WTC11 (cell line): ENCODE measurements at regions not wholly inside any gene's neighbourhood (a gene's known extent, or its start where the extent isn't known, plus 50 kb on each side); places are given as distances from the start of the nearest gene placed in this dataset.

Source experiments
- ATAC-seq: fragments of 200-7000 bp; cut with Tn5 transposase; 2 replicates; pipeline ENCODE4 v1.10.0; 2021; ENCODE audit warnings: mild to moderate bottlenecking, moderate library complexity
- CTCF ChIA-PET: fragments of 300-600 bp; sonication (Branson Sonifier 250); formaldehyde crosslinking; loops from one replicate; lab custom pipeline; 2021; ENCODE audit warnings: antibody characterized with exemption; lab: Charles Lee
- POLR2A ChIA-PET: fragments of 350-600 bp; sonication (Branson Sonifier 250); formaldehyde crosslinking; loops from one replicate; lab custom pipeline; 2021; ENCODE audit warnings: antibody characterized with exemption; lab: Charles Lee
- DNase-seq: peaks from one replicate; pipeline ENCODE4 v3.0.0; 2021; ENCODE audit warnings: low spot score
- H3K27ac Mint-ChIP-seq: 2 replicates; pipeline ENCODE4 v1.8.0; 2021; ENCODE audit warnings: mixed read lengths
- H3K27me3 Mint-ChIP-seq: 2 replicates; pipeline ENCODE4 v1.8.0; 2021; ENCODE audit warnings: low read depth, mild to moderate bottlenecking, moderate library complexity, mixed read lengths
- H3K36me3 Mint-ChIP-seq: 2 replicates; pipeline ENCODE4 v1.8.0; 2021; ENCODE audit warnings: mixed read lengths
- H3K4me1 Mint-ChIP-seq: 2 replicates; pipeline ENCODE4 v1.8.0; 2022; ENCODE audit warnings: mixed read lengths
- H3K4me3 Mint-ChIP-seq: 2 replicates; pipeline ENCODE4 v1.8.0; 2021; ENCODE audit warnings: mild to moderate bottlenecking, moderate library complexity, mixed read lengths
- H3K9me3 Mint-ChIP-seq: 2 replicates; pipeline ENCODE4 v1.8.0; 2021; ENCODE audit warnings: mixed read lengths
- ATF3 ChIP-seq: sonication (generic); formaldehyde crosslinking; conservative IDR thresholded peaks from 2 replicates; pipeline ENCODE4 v1.8.1; 2022; ENCODE audit warnings: mild to moderate bottlenecking, missing genetic modification reagents
- ATF6 ChIP-seq: sonication (generic); formaldehyde crosslinking; IDR thresholded peaks from 2 replicates; pipeline ENCODE4 v1.8.1; 2023; ENCODE audit warnings: mild to moderate bottlenecking, missing genetic modification reagents
- CREB1 ChIP-seq: sonication (generic); formaldehyde crosslinking; IDR thresholded peaks from 2 replicates; pipeline ENCODE4 v1.8.0; 2023; ENCODE audit warnings: mild to moderate bottlenecking, missing genetic modification reagents
- GTF2I ChIP-seq: fragments of 250-450 bp; sonication (Bioruptor Pico); conservative IDR thresholded peaks from 2 replicates; pipeline ENCODE4 v1.4.0; 2021; ENCODE audit warnings: mild to moderate bottlenecking
- IRF2 ChIP-seq: sonication (generic); formaldehyde crosslinking; IDR thresholded peaks from 2 replicates; pipeline ENCODE4 v1.8.0; 2022; ENCODE audit warnings: low read depth, missing genetic modification reagents, borderline replicate concordance
- PRDM15 ChIP-seq: sonication (generic); formaldehyde crosslinking; IDR thresholded peaks from 2 replicates; pipeline ENCODE4 v1.8.0; 2022; ENCODE audit warnings: missing genetic modification reagents
- PRRX2 ChIP-seq: fragments of 250-450 bp; sonication (Bioruptor Pico); IDR thresholded peaks from 2 replicates; pipeline ENCODE4 v1.8.0; 2021; ENCODE audit warnings: mild to moderate bottlenecking
- ZNF396 ChIP-seq: fragments of 250-450 bp; sonication (Bioruptor Pico); IDR thresholded peaks from 2 replicates; pipeline ENCODE4 v1.8.0; 2021; ENCODE audit warnings: mild to moderate bottlenecking, moderate library complexity, borderline replicate concordance
- ZNF425 ChIP-seq: fragments of 250-450 bp; sonication (Bioruptor Pico); conservative IDR thresholded peaks from 2 replicates; pipeline ENCODE4 v1.9.0; 2021; ENCODE audit warnings: mild to moderate bottlenecking
- ZNF532 ChIP-seq: fragments of 250-450 bp; sonication (Bioruptor Pico); IDR thresholded peaks from 2 replicates; pipeline ENCODE4 v1.9.0; 2021; ENCODE audit warnings: mild to moderate bottlenecking, borderline replicate concordance
- TF ChIP-seq, protein P1 (sequence below): fragments of 250-450 bp; sonication (Bioruptor Pico); IDR thresholded peaks from 2 replicates; pipeline ENCODE4 v1.9.0; 2021; ENCODE audit warnings: mild to moderate bottlenecking
- TF ChIP-seq, protein P2 (sequence below): sonication (generic); formaldehyde crosslinking; IDR thresholded peaks from 2 replicates; pipeline ENCODE4 v1.8.1; 2023; ENCODE audit warnings: mild to moderate bottlenecking, missing genetic modification reagents
- TF ChIP-seq, protein P3 (sequence below): sonication (generic); formaldehyde crosslinking; IDR thresholded peaks from 2 replicates; pipeline ENCODE4 v1.8.0; 2022; ENCODE audit warnings: mild to moderate bottlenecking, missing genetic modification reagents

DNA sequence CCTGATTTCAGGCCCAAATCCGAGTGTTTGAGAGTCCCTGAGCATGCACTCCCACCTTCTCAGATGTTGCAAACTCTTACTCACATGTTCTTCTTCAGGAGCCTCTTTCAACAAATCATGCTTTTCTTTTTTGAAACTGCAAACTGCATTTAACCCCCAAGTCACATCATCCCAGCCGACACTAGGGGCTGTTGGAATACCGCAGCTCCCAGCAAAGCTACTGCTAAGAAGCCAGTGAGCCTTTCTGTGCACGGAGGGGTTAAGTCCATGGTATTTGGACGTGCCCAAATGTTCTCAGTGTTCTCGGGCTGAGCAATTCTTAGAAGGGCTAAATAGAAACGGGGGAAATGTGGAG, 282.9 kb downstream of the NFIB start (continued):
- TF ChIP-seq CREB1 (CRISPR knock-in tag): no peak
- TF ChIP-seq, protein P1, sequence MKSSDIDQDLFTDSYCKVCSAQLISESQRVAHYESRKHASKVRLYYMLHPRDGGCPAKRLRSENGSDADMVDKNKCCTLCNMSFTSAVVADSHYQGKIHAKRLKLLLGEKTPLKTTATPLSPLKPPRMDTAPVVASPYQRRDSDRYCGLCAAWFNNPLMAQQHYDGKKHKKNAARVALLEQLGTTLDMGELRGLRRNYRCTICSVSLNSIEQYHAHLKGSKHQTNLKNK (CRISPR knock-in tag): no peak
- TF ChIP-seq PRRX2 (CRISPR knock-in tag): no peak
- TF ChIP-seq PRDM15 (CRISPR knock-in tag): no peak
- TF ChIP-seq, protein P2, sequence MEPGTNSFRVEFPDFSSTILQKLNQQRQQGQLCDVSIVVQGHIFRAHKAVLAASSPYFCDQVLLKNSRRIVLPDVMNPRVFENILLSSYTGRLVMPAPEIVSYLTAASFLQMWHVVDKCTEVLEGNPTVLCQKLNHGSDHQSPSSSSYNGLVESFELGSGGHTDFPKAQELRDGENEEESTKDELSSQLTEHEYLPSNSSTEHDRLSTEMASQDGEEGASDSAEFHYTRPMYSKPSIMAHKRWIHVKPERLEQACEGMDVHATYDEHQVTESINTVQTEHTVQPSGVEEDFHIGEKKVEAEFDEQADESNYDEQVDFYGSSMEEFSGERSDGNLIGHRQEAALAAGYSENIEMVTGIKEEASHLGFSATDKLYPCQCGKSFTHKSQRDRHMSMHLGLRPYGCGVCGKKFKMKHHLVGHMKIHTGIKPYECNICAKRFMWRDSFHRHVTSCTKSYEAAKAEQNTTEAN (CRISPR knock-in tag): no peak
- TF ChIP-seq ZNF396 (CRISPR knock-in tag): no peak
- TF ChIP-seq IRF2 (CRISPR knock-in tag): no peak
- no peak for TF ChIP-seq GTF2I (CRISPR knock-in tag)

GRCh38 chr9:14030375-14031059, 283.4 kb downstream of the NFIB start:
- no peak overlapping the region for H3K4me3 Mint-ChIP-seq
- no peak; the same call in 1 of the 2 replicates for ATAC-seq
- H3K36me3 Mint-ChIP-seq: no peaks in the 10 kb centered on the region
- ChIA-PET POLR2A (no interaction called here), CTCF (no interaction called here)
- H3K27ac Mint-ChIP-seq: no peak overlapping the region; the same call in 1 of the 2 replicates
- H3K4me1 Mint-ChIP-seq: peaks cover 15% of the 10 kb centered on the region
- H3K27me3 Mint-ChIP-seq: no peaks in the 10 kb centered on the region
- no peak for DNase-seq
- H3K9me3 Mint-ChIP-seq: no peaks in the 10 kb centered on the region
- TF ChIP-seq, protein P3, sequence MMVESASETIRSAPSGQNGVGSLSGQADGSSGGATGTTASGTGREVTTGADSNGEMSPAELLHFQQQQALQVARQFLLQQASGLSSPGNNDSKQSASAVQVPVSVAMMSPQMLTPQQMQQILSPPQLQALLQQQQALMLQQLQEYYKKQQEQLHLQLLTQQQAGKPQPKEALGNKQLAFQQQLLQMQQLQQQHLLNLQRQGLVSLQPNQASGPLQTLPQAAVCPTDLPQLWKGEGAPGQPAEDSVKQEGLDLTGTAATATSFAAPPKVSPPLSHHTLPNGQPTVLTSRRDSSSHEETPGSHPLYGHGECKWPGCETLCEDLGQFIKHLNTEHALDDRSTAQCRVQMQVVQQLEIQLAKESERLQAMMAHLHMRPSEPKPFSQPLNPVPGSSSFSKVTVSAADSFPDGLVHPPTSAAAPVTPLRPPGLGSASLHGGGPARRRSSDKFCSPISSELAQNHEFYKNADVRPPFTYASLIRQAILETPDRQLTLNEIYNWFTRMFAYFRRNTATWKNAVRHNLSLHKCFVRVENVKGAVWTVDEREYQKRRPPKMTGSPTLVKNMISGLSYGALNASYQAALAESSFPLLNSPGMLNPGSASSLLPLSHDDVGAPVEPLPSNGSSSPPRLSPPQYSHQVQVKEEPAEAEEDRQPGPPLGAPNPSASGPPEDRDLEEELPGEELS: no peak
- TF ChIP-seq ZNF425 (no peak), ATF6 (CRISPR knock-in tag) (no peak), PRDM15 (CRISPR knock-in tag) (no peak), ZNF532 (no peak), ATF3 (CRISPR knock-in tag) (no peak), IRF2 (CRISPR knock-in tag) (no peak)
